ENCODE measurements at regions not wholly inside any gene's neighbourhood (a gene's known extent, or its start where the extent isn't known, plus 50 kb on each side); places are given as distances from the start of the nearest gene placed in this dataset.

DNA sequence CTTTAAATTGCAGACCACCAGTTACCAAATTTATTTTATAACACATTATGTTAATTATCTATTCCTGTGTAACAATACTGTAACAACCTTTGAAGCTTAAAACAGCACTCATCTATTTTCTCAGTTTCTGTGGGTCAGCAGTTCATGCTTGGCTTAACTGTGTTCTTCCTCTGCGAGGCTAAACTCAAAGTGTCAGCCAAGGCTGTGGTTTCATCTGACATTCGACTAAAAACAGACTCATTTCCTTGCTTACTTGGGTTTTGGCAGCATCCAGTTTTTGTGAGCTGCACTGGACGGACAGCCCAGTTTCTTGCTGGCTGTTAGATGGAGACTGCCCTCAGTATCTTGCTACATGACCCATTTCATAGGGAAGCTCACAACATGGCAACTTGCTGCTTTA lies 247.3 kb upstream of the KCNH8 start:
- CTCF ChIA-PET, result interaction anchor here (0.7 to 1.3 kb wide), 2 partner anchors 12 to 13 kb away, joined by 3 to 4 read pairs; no protein-coding TSS in a partner anchor
- no peak for TF ChIP-seq CTCF (IDR thresholded peaks at IDR 0.05; ENCODE audit: unreplicated experiment)

GRCh38 chr3:18898911-18899310 lies 249.4 kb upstream of the KCNH8 start:
- H3K36me3 Mint-ChIP-seq (ENCODE audit: insufficient read depth, unreplicated experiment), result no peaks in the 10 kb centered on the region
- no TSS peak for BruUV-seq (replicated peaks)
- no peaks in the 10 kb centered on the region for H3K9me3 Mint-ChIP-seq (ENCODE audit: unreplicated experiment)
- H3K4me3 Mint-ChIP-seq (ENCODE audit: unreplicated experiment), result no peak overlapping the region
- H3K27me3 Mint-ChIP-seq (ENCODE audit: insufficient read depth, unreplicated experiment), result no peaks in the 10 kb centered on the region
- CTCF ChIA-PET, result no interaction called here
- H3K27ac Mint-ChIP-seq (ENCODE audit: low read depth, unreplicated experiment), result no peak overlapping the region
- TF ChIP-seq CTCF (IDR thresholded peaks at IDR 0.05; ENCODE audit: unreplicated experiment), result no peak
- intact Hi-C loops (cut with micrococcal nuclease), result no loop called here
- no peak for DNase-seq (ENCODE audit: unreplicated experiment)
- no peaks in the 10 kb centered on the region for H3K4me1 Mint-ChIP-seq (ENCODE audit: insufficient read depth, unreplicated experiment)
- POLR2A ChIA-PET, result no interaction called here

More for the DNA sequence above, 247.3 kb upstream of the KCNH8 start:
- no peak for DNase-seq (ENCODE audit: unreplicated experiment)
- H3K4me3 Mint-ChIP-seq (ENCODE audit: unreplicated experiment), result no peak overlapping the region
- POLR2A ChIA-PET, result no interaction called here
- no peaks in the 10 kb centered on the region for H3K4me1 Mint-ChIP-seq (ENCODE audit: insufficient read depth, unreplicated experiment)
- no peaks in the 10 kb centered on the region for H3K27me3 Mint-ChIP-seq (ENCODE audit: insufficient read depth, unreplicated experiment)
- no peak overlapping the region for H3K27ac Mint-ChIP-seq (ENCODE audit: low read depth, unreplicated experiment)
- H3K36me3 Mint-ChIP-seq (ENCODE audit: insufficient read depth, unreplicated experiment), result no peaks in the 10 kb centered on the region
- H3K9me3 Mint-ChIP-seq (ENCODE audit: unreplicated experiment), result no peaks in the 10 kb centered on the region
- BruUV-seq (replicated peaks), result no TSS peak
- intact Hi-C loops (cut with micrococcal nuclease), result no loop called here

GRCh38 chr3:18892756-18893155 lies 255.6 kb upstream of the KCNH8 start:
- Mint-ChIP-seq H3K36me3 (ENCODE audit: insufficient read depth, unreplicated experiment) (no peaks in the 10 kb centered on the region), H3K27me3 (ENCODE audit: insufficient read depth, unreplicated experiment) (no peaks in the 10 kb centered on the region), H3K4me3 (ENCODE audit: unreplicated experiment) (no peak overlapping the region), H3K9me3 (ENCODE audit: unreplicated experiment) (no peaks in the 10 kb centered on the region), H3K4me1 (ENCODE audit: insufficient read depth, unreplicated experiment) (peaks cover 9% of the 10 kb centered on the region), H3K27ac (ENCODE audit: low read depth, unreplicated experiment) (no peak overlapping the region)
- TF ChIP-seq CTCF (IDR thresholded peaks at IDR 0.05; ENCODE audit: unreplicated experiment), result no peak
- POLR2A ChIA-PET, result no interaction called here
- no TSS peak for BruUV-seq (replicated peaks)
- CTCF ChIA-PET, result no interaction called here
- intact Hi-C loops (cut with micrococcal nuclease), result no loop called here
- no peak for DNase-seq (ENCODE audit: unreplicated experiment)

GRCh38 chr3:18892047-18892446 lies 256.3 kb upstream of the KCNH8 start:
- intact Hi-C loops (cut with micrococcal nuclease), result no loop called here
- Mint-ChIP-seq H3K4me1 (ENCODE audit: insufficient read depth, unreplicated experiment) (peaks cover 9% of the 10 kb centered on the region), H3K27me3 (ENCODE audit: insufficient read depth, unreplicated experiment) (no peaks in the 10 kb centered on the region), H3K27ac (ENCODE audit: low read depth, unreplicated experiment) (no peak overlapping the region), H3K4me3 (ENCODE audit: unreplicated experiment) (no peak overlapping the region), H3K9me3 (ENCODE audit: unreplicated experiment) (no peaks in the 10 kb centered on the region), H3K36me3 (ENCODE audit: insufficient read depth, unreplicated experiment) (no peaks in the 10 kb centered on the region)
- no peak for TF ChIP-seq CTCF (IDR thresholded peaks at IDR 0.05; ENCODE audit: unreplicated experiment)
- POLR2A ChIA-PET, result no interaction called here
- BruUV-seq (replicated peaks), result no TSS peak
- no peak for DNase-seq (ENCODE audit: unreplicated experiment)
- CTCF ChIA-PET, result no interaction called here
